PFSK-1 (cell line): ENCODE measurements at regions not wholly inside any gene's neighbourhood (a gene's known extent, or its start where the extent isn't known, plus 50 kb on each side); places are given as distances from the start of the nearest gene placed in this dataset.

Experiments used
- SIN3A ChIP-seq: IDR thresholded peaks from 2 replicates; pipeline ENCODE4 v1.6.1; 2012; ENCODE audit warnings: mild to moderate bottlenecking, low read length, moderate library complexity, borderline replicate concordance; ENCODE audit not compliant: insufficient read depth
- TAF1 ChIP-seq: IDR thresholded peaks from 2 replicates; pipeline ENCODE4 v1.6.1; 2012; ENCODE audit warnings: low read length, control low read depth, borderline replicate concordance; ENCODE audit not compliant: insufficient read depth

DNA sequence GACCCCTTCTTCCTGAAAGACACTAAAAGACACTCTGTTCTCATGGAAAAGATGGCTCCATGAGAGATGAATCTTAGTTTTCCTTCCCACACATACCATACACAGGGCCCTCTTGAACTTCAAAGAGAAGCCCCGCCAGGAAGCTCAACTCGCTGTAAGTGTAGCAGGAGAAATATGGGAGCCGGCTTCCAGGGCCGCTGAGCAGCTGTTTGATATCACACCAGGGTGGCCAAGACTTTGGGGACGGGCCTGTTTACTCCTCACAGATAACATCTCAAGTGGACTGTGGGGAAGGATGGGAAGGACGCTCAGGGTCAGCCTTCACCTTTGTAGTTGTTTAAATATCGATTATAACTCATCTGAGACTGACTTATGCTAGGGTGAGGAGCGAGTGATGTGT is 235.5 kb upstream of the TBX3 start:
- TF ChIP-seq SIN3A (no peak), TAF1 (no peak)
